Keratinocyte (primary cell): ENCODE measurements at regions not wholly inside any gene's neighbourhood (a gene's known extent, or its start where the extent isn't known, plus 50 kb on each side); places are given as distances from the start of the nearest gene placed in this dataset.

ENCODE experiments used
- CTCF ChIP-seq, 3 experiments: IDR thresholded peaks in 1 of 3; conservative IDR thresholded peaks in 1 of 3; optimal IDR thresholded peaks in 1 of 3; 2 replicates in 2 of 3; 3 replicates in 1 of 3; pipeline versions ENCODE3 to v1.5.1; 2011; ENCODE audit warnings: low read length in 3 of 3, mild to moderate bottlenecking in 3 of 3, moderate library complexity in 2 of 3, control low read depth in 1 of 3, inconsistent platforms in 1 of 3; ENCODE audit not compliant: insufficient read depth in 2 of 3; ENCODE audit errors: extremely low read depth in 1 of 3
- EZH2 ChIP-seq: IDR thresholded peaks from one replicate; pipeline ENCODE4 v1.6.1; 2012; ENCODE audit warnings: inconsistent platforms, mild to moderate bottlenecking, low read length, moderate library complexity

- TF ChIP-seq CTCF (optimal IDR thresholded peaks at IDR 0.05 in 1 of 3, IDR thresholded peaks at IDR 0.05 in 1 of 3, conservative IDR thresholded peaks at IDR 0.05 in 1 of 3; ENCODE audit: extremely low read depth in 1 of 3, insufficient read depth in 2 of 3, low read length in 3 of 3), result no peak
- no peak for TF ChIP-seq EZH2
Measured at GRCh38 chr4:142923619-142924018, 77.5 kb upstream of the INPP4B start.
